ENCODE measurements at regions not wholly inside any gene's neighbourhood (a gene's known extent, or its start where the extent isn't known, plus 50 kb on each side); places are given as distances from the start of the nearest gene placed in this dataset.
"Not testable (repeated sequence)": the region's sequence is repeated elsewhere in the genome, so short reads cannot be mapped to it uniquely, and the experiment has no call there.

DNA sequence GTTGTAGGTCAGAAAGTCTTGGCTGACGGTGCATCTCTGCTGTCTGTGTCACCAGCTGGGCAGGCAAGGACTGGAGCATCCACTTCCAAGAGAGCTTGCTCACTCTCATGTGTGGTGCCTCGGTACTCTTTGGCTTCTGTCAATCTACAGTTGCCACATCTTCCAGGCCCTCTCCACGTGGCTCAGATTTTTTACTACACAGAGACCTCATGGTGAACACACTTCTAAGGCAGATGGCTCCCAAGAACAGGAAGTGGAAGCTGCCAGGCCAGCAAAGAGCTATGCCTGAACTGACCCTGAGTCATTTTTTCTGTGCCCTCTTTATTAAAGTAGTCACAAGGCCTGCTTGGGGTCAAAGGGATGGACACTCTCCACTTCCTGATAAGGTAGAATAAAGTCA lies 351.5 kb upstream of the AUTS2 start:
- TF ChIP-seq ZFX (IDR thresholded peaks at IDR 0.05) = no peak
- TF ChIP-seq, protein P1, sequence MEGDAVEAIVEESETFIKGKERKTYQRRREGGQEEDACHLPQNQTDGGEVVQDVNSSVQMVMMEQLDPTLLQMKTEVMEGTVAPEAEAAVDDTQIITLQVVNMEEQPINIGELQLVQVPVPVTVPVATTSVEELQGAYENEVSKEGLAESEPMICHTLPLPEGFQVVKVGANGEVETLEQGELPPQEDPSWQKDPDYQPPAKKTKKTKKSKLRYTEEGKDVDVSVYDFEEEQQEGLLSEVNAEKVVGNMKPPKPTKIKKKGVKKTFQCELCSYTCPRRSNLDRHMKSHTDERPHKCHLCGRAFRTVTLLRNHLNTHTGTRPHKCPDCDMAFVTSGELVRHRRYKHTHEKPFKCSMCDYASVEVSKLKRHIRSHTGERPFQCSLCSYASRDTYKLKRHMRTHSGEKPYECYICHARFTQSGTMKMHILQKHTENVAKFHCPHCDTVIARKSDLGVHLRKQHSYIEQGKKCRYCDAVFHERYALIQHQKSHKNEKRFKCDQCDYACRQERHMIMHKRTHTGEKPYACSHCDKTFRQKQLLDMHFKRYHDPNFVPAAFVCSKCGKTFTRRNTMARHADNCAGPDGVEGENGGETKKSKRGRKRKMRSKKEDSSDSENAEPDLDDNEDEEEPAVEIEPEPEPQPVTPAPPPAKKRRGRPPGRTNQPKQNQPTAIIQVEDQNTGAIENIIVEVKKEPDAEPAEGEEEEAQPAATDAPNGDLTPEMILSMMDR (conservative IDR thresholded peaks at IDR 0.05) = no peak
- no peak overlapping the region for H3K27ac ChIP-seq

DNA sequence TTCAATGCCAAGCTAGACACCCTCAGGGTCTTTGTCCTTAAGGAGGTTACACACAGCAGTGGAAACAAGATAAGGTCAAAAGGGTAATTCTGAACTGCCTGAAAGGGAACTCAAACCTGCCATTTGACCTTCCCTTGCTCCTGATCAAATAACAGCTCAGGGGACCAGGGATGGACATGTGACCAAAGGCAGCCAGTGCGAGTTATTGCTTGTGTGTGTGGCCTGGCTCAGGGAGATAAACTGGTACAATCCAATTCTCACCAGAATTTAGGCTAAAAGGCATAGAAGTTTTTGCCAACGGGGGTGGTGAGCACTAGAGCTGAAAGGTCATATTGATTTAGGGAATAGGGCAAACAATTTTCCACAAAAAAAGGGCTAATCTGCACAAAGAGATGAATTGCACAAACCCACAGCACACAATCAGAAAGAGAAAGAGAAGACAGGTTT lies 349.9 kb upstream of the AUTS2 start:
- H3K27ac ChIP-seq = not testable (repeated sequence)

DNA sequence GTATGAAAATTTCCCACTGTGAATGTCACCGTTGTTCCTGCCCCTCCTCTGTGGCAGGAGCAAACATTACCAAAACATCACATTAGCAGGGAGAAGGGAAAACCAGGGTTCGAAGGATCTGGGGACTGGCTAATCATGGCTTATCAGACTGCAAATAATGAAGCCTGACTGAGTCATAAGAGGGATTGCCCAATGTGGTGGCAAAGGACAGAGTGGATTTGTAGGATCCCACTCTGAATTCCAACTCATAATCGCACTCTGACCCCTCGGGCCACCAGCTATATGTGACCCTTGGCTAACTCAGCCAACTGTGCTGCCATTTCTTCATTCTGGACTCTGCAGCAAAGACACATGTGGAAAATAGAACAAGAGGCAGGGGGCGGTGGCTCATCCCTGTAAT lies 347.3 kb upstream of the AUTS2 start:
- H3K27ac ChIP-seq = no peak overlapping the region
- TF ChIP-seq, protein P1 (conservative IDR thresholded peaks at IDR 0.05) = no peak
- TF ChIP-seq ZFX (IDR thresholded peaks at IDR 0.05) = no peak

DNA sequence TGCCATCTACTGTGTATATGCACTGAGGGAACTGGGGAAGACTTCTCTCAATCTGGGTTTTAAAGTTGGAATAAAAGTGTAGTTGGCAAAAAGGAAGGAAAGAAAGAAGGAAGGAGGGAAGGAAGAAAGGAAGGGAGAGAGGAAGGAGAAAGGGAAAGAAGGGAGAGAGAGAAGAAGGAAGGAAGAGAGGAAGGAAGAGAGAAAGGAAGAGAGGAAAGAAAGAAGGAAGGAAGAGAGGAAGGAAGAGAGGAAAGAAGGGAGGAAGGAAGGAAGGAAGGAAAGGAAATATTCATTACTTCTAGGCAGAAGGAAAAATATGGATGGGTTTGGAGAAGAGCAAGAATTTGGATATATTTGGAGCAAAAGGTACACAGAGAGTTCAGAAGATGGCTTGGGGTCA lies 343.6 kb upstream of the AUTS2 start:
- no peak overlapping the region for H3K27ac ChIP-seq
- TF ChIP-seq, protein P1 (conservative IDR thresholded peaks at IDR 0.05) = no peak
- no peak for TF ChIP-seq ZFX (IDR thresholded peaks at IDR 0.05)

DNA sequence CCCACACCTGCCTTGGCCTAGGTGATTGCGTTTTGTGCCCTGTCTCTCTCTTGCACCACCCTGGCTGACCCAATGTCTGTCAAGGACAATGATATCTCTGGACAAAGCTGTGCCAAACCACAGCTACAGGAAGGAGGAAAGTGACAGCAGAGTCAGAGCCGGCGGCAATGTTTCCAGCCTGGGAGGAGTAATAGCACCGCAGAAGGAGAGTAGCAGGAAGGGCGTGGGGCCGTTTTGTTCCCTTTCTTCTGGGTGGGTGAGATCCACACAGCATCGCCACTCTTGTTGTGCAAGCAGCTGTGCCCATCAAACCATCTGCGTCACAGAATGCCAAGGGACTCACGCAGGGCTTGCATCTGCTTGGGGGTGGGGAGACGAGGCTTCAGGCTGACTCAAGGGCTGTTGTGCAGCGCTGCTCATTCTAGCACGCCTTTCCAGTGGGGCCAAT lies 341.6 kb upstream of the AUTS2 start:
- H3K27ac ChIP-seq = no peak overlapping the region
- TF ChIP-seq ZFX (IDR thresholded peaks at IDR 0.05) = no peak
- TF ChIP-seq, protein P1 (conservative IDR thresholded peaks at IDR 0.05) = no peak

DNA sequence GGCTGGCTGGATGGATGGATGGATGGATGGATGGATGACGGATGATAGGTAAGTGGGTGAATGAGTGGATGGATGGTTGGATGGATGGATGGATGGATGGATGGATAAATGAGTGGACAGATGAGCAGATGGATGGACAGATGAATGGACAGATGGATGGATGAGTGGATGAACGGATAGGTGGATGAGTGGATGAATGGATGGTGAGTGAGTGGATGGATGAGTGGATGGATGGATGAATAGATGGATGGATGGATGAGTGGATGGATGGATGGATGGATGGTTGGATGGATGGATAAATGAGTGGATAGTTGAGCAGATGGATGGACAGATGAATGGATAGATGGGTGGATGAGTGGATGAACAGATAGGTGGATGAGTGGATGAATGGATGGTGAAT lies 340.7 kb upstream of the AUTS2 start:
- TF ChIP-seq ZFX (IDR thresholded peaks at IDR 0.05) = no peak
- TF ChIP-seq, protein P1 (conservative IDR thresholded peaks at IDR 0.05) = no peak
- H3K27ac ChIP-seq = no peak overlapping the region

DNA sequence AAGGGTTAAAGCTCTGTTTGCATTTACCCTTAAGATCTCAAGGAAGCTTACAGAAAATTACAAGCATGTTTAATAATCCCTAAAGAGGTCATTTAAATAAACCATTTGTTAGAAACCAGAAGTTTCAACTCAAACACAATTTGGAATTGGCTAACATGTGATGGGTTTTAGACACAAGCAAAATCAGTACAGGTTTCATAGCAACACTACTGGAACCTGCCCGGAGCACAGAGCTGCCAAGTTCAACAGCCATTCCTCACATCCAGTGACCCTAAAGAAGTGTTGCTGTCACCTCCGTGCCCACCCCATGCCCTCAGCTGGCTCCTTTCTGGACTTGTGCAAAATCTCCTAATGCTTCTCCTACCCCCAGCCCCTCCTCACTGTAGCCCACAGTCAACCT lies 338.8 kb upstream of the AUTS2 start:
- TF ChIP-seq ZFX (IDR thresholded peaks at IDR 0.05) = no peak
- TF ChIP-seq, protein P1 (conservative IDR thresholded peaks at IDR 0.05) = no peak
- H3K27ac ChIP-seq = no peak overlapping the region

DNA sequence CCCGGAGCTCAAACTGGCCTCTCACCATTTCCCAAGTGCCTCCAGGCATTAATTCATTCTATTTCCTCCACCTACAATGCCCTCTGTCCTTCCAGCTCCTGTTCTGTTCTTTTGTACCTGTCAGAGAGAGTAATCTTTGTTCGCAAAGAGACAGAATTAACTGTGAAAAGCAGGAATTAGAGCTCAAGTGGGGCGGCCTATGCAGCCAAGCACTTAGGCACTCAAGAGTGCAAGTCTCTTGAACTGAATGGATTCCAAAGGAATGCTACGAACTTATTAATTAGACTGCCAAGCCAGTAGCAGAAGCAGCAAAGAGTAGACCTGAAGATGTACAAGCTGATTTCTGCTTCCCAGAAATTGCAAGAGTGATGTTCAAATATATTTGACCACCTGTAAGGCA lies 338.3 kb upstream of the AUTS2 start:
- TF ChIP-seq ZFX (IDR thresholded peaks at IDR 0.05) = no peak
- TF ChIP-seq, protein P1 (conservative IDR thresholded peaks at IDR 0.05) = no peak
- H3K27ac ChIP-seq = no peak overlapping the region

All from C4-2B (cell line).